ENCODE measurements at regions not wholly inside any gene's neighbourhood (a gene's known extent, or its start where the extent isn't known, plus 50 kb on each side); places are given as distances from the start of the nearest gene placed in this dataset.
"Not testable (repeated sequence)": the region's sequence is repeated elsewhere in the genome, so short reads cannot be mapped to it uniquely, and the experiment has no call there.

DNA sequence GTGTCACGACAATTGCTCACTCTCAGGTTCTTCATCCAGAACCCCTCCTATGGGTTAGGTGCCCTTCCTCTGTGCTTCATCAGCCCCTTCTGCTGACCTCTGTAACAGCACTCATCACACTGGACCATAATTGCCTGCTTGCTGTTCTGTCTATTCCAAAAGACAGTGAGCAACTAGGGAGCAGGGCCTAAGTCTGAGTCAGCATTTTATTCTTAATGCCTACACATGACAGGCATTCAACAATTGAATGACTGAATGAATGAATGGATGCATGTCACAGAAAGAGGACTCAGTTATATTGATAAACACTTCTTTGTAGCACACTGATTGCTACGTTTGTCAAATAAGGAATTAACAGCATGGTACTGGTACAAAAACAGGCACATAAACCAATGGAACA lies 317.0 kb downstream of the ZIC3 start:
- no peak for DNase-seq (ENCODE audit: low spot score)

GRCh38 chrX:137884813-137885212 lies 318.9 kb downstream of the ZIC3 start:
- DNase-seq (ENCODE audit: low spot score): not testable (repeated sequence)

DNA sequence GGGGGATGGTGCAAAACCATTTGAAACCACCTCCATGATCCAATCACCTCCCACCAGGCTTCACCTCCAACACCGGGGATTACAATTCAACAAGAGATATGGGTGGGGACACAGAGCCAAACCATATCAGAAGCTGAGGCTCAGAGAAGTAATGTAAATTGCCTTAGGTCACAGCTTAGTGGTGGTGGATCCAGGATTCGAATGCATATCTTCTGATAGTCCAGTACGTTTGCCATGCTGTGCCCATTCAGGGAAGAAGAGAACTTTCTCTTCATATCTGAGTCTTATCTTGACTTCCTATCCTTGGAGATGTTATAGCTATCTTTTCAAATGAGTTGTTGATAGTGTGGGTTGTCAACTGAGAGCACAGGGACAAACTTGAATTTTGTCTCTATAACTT lies 325.5 kb downstream of the ZIC3 start:
- no peak for DNase-seq (ENCODE audit: low spot score)

DNA sequence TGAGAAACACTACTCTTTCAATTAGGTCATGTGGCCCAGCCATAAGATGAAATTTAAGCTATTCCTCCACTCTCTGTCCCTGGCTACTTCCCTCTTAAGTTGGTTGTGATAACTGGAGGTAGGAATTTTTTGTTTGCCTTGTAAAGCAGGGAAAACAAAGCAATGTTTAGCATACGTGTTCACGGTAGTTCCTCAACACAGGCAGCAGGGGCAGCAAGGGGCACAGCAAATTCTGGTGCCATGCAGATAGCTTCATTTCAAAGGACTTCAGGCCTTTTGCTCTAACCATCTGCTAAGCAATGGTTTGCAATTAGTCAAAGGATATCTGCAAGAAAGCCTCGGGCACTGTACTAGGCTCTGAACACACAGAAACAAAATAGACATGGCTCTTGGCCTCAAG lies 330.2 kb downstream of the ZIC3 start:
- no peak for DNase-seq (ENCODE audit: low spot score)

GRCh38 chrX:137915466-137915865 lies 349.5 kb downstream of the ZIC3 start:
- no peak for DNase-seq (ENCODE audit: low spot score)

DNA sequence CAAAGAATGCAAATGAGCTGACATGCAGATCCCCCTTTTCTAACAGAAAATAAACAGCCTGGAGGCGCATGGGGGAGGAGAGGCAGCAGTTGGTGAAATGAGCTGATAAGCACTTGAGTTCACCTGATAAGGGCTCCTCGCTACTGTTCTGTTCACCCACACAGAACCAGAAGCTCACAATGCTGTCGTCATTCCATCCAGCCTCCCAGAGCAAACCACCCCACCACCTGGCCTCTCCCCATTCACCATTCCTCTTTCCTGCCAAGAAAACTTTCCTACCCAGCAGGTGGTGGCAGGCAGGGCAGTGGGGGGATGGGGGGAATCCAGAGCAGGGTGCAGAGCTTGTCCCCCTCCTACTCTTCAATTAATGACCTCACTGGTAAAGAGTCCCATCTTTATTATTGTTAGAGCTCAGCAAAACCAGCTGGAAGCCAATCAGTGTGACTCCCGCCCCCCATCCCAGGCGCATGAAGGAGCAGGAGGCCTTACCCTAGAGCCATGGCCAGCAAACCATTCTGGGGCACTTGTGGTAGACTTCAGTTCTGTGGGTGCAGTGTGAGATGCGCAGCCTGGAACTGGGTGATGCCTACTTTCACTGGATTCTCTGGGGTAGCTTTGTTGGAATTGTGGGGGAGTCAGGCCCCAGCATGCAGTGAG lies 350.3 kb downstream of the ZIC3 start:
- no peak for DNase-seq (ENCODE audit: low spot score)

GRCh38 chrX:137926090-137926489 lies 360.2 kb downstream of the ZIC3 start:
- no peak for DNase-seq (ENCODE audit: low spot score)

DNA sequence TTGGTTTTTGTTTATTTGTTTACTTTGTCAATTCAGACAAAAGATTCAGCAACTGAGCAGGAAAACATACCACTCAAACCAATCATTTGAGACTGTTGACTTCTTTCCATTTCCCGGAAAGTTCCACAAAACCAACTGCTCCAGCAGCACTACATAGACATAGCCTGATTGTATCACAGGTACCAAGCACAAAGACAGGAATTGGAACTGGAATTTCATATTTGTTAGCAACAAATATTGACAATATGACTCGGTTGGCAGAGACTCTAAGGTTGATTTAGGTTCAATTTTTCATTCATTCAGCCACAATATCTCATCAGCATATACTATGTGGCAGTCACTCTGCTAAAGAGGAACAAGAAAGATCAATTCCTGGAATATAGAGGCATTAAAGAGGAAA lies 364.0 kb downstream of the ZIC3 start:
- no peak for DNase-seq (ENCODE audit: low spot score)

- no peak for DNase-seq (ENCODE audit: low spot score)
These were observed 364.6 kb downstream of the ZIC3 start for GRCh38 chrX:137930533-137930932.

GRCh38 chrX:137934214-137934613 lies 368.3 kb downstream of the ZIC3 start:
- not testable (repeated sequence) for DNase-seq (ENCODE audit: low spot score)

DNA sequence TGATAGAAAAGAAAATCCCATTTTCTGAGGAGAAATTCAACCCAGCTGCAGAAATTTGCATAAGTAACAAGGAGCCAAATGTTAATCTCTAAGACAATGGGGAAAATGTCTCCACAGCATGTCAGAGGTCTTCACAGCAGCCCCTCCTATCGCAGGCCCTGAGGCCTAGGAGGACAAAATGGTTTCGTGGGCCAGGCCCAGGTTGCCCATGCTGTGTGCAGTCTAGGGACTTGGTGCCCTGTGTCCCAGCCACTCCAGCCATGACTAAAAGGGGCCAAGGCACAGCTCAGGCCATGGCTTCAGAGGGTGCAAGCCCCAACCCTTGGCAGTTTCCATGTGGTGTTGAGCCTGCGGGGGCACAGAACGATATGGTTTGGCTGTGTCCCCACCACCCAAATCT lies 369.0 kb downstream of the ZIC3 start:
- not testable (repeated sequence) for DNase-seq (ENCODE audit: low spot score)

DNA sequence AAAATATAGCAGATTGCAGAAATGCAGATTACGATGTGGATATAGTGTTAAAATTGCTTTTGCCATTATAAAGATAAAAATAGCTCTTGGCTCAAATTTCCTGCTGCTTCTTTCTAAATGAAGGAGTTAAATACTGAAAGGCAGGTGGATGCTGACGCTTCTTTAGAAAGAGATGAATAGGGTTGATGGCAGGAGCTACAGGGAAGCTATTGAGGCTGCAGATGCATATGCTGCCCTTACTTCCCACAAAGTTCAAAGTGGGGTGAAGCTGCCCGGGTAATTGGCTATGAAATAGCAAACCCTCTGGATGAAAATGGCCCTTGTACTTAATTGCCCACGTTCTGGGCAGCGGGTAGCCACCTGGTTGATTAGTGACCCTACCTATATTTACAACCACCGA lies 379.5 kb downstream of the ZIC3 start:
- no peak for DNase-seq (ENCODE audit: low spot score)

- DNase-seq (ENCODE audit: low spot score): no peak
These were observed 403.3 kb downstream of the ZIC3 start for GRCh38 chrX:137969191-137969590.

DNA sequence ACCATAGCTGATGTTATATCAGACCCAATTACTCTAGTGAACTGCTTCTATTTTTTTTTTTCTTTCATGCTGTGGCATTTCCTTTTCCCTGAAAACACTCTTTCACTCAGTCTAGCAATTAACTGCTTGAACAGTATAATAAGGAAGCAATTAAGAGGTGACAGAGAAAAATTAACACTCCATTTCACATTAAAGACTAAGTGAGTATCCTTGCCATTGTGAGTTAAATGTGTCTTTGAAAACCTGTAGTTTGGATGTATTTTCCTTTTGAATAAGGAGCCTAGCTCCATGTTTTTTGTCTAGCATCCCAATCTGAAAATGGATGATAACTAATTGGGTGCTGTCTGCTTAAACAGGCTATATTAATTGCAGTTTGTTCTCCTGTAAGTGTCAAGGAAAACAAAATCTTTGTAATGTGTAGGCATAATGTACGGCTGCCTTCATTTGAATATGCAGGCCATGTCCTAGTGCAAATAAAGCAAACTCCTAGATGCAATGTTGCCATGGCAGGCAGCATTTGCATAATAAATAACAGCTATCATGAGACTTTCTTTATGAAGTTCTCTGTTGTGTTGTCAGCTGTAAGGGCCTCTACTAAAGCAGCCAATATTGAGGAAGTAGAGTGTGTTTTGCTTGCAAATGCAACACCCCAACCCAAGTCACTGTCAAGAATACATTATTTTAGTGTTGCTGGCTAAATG lies 416.7 kb downstream of the ZIC3 start:
- no peak for DNase-seq (ENCODE audit: low spot score)

GRCh38 chrX:137988470-137988869 lies 422.5 kb downstream of the ZIC3 start:
- no peak for DNase-seq (ENCODE audit: low spot score)

- DNase-seq (ENCODE audit: low spot score): no peak
These were observed 432.7 kb downstream of the ZIC3 start for GRCh38 chrX:137998619-137999018.

- DNase-seq (ENCODE audit: low spot score): no peak
These were observed 433.1 kb downstream of the ZIC3 start for GRCh38 chrX:137999071-137999470.

GRCh38 chrX:137999552-137999951 lies 433.6 kb downstream of the ZIC3 start:
- DNase-seq (ENCODE audit: low spot score): no peak

DNA sequence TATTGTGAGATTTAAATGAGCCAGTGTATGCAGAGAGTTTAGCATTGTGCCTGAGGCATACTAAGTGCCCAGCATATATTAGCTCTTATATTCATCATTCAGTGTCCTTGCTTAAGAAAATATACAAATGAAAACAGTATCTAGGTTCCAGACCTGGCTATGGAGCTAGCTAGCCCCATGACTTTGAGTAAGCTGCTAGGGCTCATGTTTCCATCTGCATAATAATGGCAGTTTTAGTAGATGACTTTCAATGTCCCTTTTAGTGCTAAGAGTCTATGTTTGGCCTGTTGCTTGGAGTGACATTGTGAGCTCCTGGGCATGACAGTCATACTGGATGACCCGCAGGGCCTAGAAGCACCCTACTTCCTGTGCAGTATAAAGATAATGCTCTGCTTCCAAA lies 435.3 kb downstream of the ZIC3 start:
- no peak for DNase-seq (ENCODE audit: low spot score)

DNA sequence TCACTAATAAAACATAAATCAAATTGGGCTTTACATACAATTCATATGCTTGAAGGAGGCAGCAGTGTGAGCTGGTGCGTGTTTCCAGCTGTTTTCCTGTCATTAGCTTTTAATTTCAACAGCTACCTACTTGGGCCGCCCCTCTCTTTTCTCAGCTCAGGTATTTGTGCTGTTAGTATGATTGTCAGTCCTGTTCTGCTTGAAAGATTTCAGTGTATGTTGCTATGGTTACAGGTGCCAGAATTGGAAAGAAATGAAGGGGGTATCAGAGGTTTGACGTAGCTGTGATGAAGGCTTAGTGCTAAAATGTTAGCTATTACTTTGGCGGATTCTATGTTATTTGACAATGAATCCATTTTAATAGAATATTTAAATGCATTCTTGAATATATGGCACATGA lies 440.3 kb downstream of the ZIC3 start:
- no peak for DNase-seq (ENCODE audit: low spot score)

GRCh38 chrX:138008281-138008680 lies 442.4 kb downstream of the ZIC3 start:
- DNase-seq (ENCODE audit: low spot score): no peak

GRCh38 chrX:138011468-138011867 lies 445.5 kb downstream of the ZIC3 start:
- no peak for DNase-seq (ENCODE audit: low spot score)

DNA sequence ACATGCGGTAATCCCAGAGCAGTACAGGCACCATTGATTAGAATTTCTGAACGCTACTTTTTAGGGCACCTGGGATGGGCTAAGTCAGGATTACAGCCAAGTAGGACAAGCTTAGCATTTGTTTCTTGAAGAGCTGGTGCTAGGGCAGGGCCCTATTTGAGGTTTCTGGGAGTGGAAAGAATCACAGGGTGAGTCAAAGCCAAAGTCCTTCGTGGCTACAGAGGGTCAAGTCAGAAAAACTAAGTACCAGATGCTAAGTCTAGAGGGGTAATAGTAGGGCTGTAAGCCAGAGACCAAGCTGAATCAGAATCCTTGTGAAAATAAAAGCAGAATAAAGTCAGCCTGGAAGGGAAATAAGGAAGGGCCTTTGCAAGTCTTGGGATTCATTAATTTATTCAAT lies 448.6 kb downstream of the ZIC3 start:
- no peak for DNase-seq (ENCODE audit: low spot score)
